Transverse colon (tissue), 3 donors: ENCODE measurements at regions not wholly inside any gene's neighbourhood (a gene's known extent, or its start where the extent isn't known, plus 50 kb on each side); places are given as distances from the start of the nearest gene placed in this dataset.

Experiments used
- EP300 ChIP-seq: sonication (generic); formaldehyde crosslinking; IDR thresholded peaks from one replicate; pipeline ENCODE4 v1.6.1; 2017; ENCODE audit warnings: antibody characterized with exemption, low read depth
- POLR2A ChIP-seq: fragments of 450-650 bp; IDR thresholded peaks from one replicate; pipeline ENCODE4 v1.6.1; 2016; ENCODE audit warnings: antibody characterized with exemption, mild to moderate bottlenecking, moderate library complexity
- TF ChIP-seq, protein P1 (sequence below), 5 experiments: fragments of 200-600 bp in 3 of 5; fragments of 450-650 bp in 2 of 5; sonication (generic) in 3 of 5; IDR thresholded peaks; 1 replicate in 2 of 5; 2 replicates in 3 of 5; pipeline ENCODE4 v1.5.1; 2016 to 2017; ENCODE audit warnings: antibody characterized with exemption in 5 of 5, inconsistent platforms in 3 of 5, mild to moderate bottlenecking in 2 of 5, moderate library complexity in 1 of 5

DNA sequence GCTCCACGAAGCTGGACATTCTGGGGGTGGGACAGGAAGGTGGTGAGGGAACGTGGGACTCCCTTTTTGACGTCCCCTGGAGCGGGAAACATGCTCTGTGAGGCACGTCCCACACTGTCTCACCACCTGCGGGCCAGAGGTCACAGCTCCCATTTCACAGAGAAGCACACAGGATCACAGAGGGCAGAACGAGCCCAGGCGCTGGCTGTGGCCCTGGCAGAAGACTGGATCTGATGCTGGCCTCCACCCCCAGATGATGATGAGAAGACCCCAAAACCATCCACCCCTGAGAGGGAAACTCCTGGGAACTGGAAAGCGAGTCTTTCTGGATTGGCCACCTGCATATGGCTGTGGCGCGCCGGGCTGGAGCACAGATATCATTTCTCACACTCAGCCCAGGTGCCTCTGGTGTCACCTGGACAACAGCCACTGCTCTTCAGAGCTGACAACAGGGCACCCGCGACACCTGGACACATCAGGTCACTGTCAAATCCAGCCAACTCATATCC lies 216.2 kb downstream of the TUBA3C start:
- no peak for TF ChIP-seq EP300
- TF ChIP-seq, protein P1, sequence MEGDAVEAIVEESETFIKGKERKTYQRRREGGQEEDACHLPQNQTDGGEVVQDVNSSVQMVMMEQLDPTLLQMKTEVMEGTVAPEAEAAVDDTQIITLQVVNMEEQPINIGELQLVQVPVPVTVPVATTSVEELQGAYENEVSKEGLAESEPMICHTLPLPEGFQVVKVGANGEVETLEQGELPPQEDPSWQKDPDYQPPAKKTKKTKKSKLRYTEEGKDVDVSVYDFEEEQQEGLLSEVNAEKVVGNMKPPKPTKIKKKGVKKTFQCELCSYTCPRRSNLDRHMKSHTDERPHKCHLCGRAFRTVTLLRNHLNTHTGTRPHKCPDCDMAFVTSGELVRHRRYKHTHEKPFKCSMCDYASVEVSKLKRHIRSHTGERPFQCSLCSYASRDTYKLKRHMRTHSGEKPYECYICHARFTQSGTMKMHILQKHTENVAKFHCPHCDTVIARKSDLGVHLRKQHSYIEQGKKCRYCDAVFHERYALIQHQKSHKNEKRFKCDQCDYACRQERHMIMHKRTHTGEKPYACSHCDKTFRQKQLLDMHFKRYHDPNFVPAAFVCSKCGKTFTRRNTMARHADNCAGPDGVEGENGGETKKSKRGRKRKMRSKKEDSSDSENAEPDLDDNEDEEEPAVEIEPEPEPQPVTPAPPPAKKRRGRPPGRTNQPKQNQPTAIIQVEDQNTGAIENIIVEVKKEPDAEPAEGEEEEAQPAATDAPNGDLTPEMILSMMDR (IDR thresholded peaks at IDR 0.05), result no peak
- TF ChIP-seq POLR2A, result no peak
